Effector memory CD4-positive, alpha-beta T cell (primary cell): ENCODE measurements at regions not wholly inside any gene's neighbourhood (a gene's known extent, or its start where the extent isn't known, plus 50 kb on each side); places are given as distances from the start of the nearest gene placed in this dataset.

Experiments used
- DNase-seq, 3 donors: peaks; one replicate each; pipeline ENCODE4 v3.0.0-alpha.2; 2020
- H3K27ac ChIP-seq: 2 replicates; pipeline ENCODE4 v1.7.0; 2013; ENCODE audit warnings: mild to moderate bottlenecking, low read length, moderate library complexity; ENCODE audit not compliant: insufficient read depth, poor library complexity, severe bottlenecking
- H3K27me3 ChIP-seq: replicated peaks from 2 replicates; pipeline ENCODE4 v1.7.0; 2013; ENCODE audit warnings: mild to moderate bottlenecking, low read length; ENCODE audit not compliant: insufficient read depth, control insufficient read depth, poor library complexity, severe bottlenecking
- H3K36me3 ChIP-seq: 2 replicates; pipeline ENCODE4 v1.7.0; 2013; ENCODE audit warnings: mild to moderate bottlenecking, low read length, moderate library complexity; ENCODE audit not compliant: control insufficient read depth, insufficient read depth
- H3K4me1 ChIP-seq: 2 replicates; pipeline ENCODE4 v1.7.0; 2013; ENCODE audit warnings: low read length, mild to moderate bottlenecking; ENCODE audit not compliant: control insufficient read depth, insufficient read depth, poor library complexity, severe bottlenecking
- H3K4me3 ChIP-seq: 2 replicates; pipeline ENCODE4 v1.7.0; 2013; ENCODE audit warnings: low read length, low read depth, mild to moderate bottlenecking; ENCODE audit not compliant: insufficient read depth, poor library complexity, severe bottlenecking
- H3K9me3 ChIP-seq: 2 replicates; pipeline ENCODE4 v1.7.0; 2013; ENCODE audit warnings: mild to moderate bottlenecking, low read length, moderate library complexity; ENCODE audit not compliant: control insufficient read depth

DNA sequence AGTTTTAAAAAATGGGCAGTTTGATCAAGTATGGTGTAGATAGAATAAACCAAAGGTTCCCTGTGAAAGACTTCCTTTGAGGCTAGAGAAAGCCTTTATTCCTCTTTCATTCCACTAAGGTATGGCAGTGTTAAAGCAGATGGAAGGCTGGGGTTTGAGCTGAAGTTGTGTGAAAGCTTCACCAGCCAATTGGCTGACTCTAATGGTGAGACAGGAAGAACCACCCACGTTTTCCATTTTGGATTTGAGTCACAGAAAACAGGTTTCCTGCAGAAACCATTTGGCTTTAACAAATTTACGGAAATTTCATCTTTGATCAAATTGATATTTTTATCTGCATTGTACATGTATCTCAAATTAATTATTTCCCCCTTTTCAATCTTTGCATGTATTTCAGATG is 455.0 kb downstream of the PCNX1 start:
- Histone ChIP-seq H3K36me3 (no peaks in the 10 kb centered on the region), H3K4me3 (no peak overlapping the region), H3K27ac (no peak overlapping the region), H3K9me3 (no peaks in the 10 kb centered on the region), H3K4me1 (no peaks in the 10 kb centered on the region), H3K27me3 (no peaks in the 10 kb centered on the region)
- DNase-seq, result no peak

GRCh38 chr14:71362920-71363584 is 455.8 kb downstream of the PCNX1 start:
- Histone ChIP-seq H3K4me3 (no peak overlapping the region), H3K36me3 (no peaks in the 10 kb centered on the region), H3K9me3 (no peaks in the 10 kb centered on the region), H3K27me3 (no peaks in the 10 kb centered on the region), H3K4me1 (no peaks in the 10 kb centered on the region), H3K27ac (no peak overlapping the region)
- no peak for DNase-seq

DNA sequence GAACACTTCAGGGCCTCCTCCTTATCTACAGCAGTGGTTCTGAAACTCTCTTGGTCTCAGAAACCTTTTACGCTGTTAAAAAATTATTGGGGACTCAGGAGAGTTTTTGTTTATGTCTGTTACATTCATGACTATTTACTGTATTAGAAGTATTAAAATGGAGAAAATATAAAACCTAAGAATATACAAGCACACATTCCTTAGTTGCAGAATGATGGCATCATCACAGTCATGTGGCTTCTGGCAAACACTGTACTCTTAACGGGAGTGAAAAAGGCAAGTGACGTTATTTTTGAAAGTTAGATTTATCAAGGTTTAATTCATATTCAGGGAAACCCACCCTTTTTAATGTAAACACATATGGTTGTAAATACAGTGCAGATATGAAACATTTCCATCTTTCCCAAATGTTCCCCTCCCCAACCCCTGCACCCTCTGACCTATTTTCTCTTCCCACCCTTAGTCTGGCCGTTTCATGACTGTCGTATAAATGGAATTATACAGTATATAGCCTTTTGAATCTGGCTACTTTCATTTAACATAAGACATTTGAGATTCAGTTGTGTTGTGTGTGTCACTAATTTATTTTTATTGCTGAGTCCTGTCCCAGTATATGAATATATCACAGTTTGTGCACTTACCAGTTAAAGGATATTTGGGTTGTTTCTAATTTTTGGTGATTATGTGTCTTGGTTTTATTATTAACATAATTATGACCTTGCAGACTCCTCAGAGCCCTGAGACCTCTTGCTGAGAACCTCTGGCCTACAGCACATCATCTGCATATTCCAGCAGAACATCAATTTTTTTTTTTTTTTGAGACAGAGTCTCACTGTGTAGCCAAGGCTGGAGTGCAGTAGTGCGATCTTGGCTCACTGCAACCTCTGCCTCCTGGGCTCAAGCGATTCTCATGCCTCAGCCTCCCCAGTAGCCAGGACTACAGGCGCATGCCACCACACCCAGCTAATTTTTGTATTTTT is 457.0 kb downstream of the PCNX1 start:
- no peaks in the 10 kb centered on the region for H3K27me3 ChIP-seq
- H3K9me3 ChIP-seq, result no peaks in the 10 kb centered on the region
- no peaks in the 10 kb centered on the region for H3K4me1 ChIP-seq
- no peak for DNase-seq
- H3K4me3 ChIP-seq, result no peak overlapping the region
- H3K36me3 ChIP-seq, result no peaks in the 10 kb centered on the region
- H3K27ac ChIP-seq, result no peak overlapping the region

DNA sequence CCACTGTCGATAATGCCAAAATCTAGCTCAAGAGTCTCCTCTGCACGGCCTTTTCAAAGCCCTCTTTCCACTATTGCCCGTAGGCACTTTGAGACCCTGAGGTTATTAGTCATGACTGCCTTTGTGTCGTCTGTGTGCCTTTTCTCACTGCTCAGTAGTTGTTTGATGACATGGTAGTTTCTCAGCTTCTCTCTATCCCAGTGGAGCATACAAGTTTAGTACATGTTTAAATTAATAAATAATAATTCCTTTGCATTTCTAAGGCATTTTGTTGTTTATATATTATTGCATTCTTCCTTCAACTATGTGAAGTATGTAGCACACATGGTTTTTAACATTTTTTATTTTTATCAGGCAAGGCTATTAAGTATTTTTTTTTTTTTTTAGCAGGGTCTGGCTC is 458.1 kb downstream of the PCNX1 start:
- Histone ChIP-seq H3K36me3 (no peaks in the 10 kb centered on the region), H3K9me3 (no peaks in the 10 kb centered on the region), H3K4me3 (no peak overlapping the region), H3K4me1 (no peaks in the 10 kb centered on the region), H3K27me3 (no peaks in the 10 kb centered on the region), H3K27ac (no peak overlapping the region)
- DNase-seq, result no peak

- Histone ChIP-seq H3K27ac (no peak overlapping the region), H3K36me3 (no peaks in the 10 kb centered on the region), H3K4me1 (peaks cover 2% of the 10 kb centered on the region), H3K9me3 (no peaks in the 10 kb centered on the region), H3K4me3 (no peak overlapping the region), H3K27me3 (no peaks in the 10 kb centered on the region)
- no peak for DNase-seq
These were observed 459.6 kb downstream of the PCNX1 start for GRCh38 chr14:71366861-71367260.

- no peak for DNase-seq
- Histone ChIP-seq H3K4me1 (peaks cover 3% of the 10 kb centered on the region), H3K27ac (no peak overlapping the region), H3K9me3 (no peaks in the 10 kb centered on the region), H3K36me3 (no peaks in the 10 kb centered on the region), H3K27me3 (no peaks in the 10 kb centered on the region), H3K4me3 (no peak overlapping the region)
These were observed 464.6 kb downstream of the PCNX1 start for GRCh38 chr14:71371711-71372396.

DNA sequence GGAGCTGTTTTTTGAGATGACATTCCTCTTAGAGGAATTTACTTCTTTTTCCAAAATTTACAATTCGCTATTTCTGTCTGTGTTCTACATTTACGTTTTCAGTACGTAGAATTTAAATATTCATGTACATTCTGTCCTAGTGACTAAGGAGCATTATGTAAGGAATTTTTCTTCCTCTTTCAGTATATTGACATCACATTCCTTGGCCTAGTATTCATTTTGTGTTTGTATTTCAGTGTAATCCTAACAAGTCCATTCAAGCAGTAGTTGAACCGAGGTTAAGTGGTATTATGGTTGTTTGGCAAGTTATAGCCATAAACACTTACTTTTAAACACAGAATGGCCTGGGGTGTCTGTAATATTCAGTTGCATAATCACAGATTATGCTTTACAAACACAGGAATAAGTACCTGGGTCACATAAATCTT is 465.2 kb downstream of the PCNX1 start:
- H3K27me3 ChIP-seq, result no peaks in the 10 kb centered on the region
- H3K9me3 ChIP-seq, result no peaks in the 10 kb centered on the region
- H3K27ac ChIP-seq, result no peak overlapping the region
- H3K4me3 ChIP-seq, result no peak overlapping the region
- no peaks in the 10 kb centered on the region for H3K36me3 ChIP-seq
- peaks cover 3% of the 10 kb centered on the region for H3K4me1 ChIP-seq
- DNase-seq, result no peak

DNA sequence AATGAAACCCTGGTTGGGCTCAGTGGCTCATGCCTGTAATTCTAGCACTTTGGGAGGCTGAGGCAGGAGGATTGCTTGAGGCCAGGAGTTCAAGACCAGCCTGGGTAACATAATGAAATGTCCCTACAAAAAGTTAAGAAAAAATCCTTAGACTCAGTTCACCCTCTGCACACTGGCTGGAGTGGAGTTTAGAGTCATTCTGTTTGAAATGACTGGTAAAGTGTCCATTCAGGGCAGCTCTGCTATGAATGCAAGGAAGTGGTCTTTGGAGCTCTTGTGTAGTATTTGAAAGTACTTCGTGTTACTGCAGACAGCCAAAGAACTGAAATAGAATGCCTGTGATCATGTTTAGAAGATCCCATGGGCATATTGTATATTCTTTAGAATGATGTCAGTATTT is 466.5 kb downstream of the PCNX1 start:
- Histone ChIP-seq H3K4me1 (peaks cover 3% of the 10 kb centered on the region), H3K27me3 (no peaks in the 10 kb centered on the region), H3K27ac (no peak overlapping the region), H3K36me3 (no peaks in the 10 kb centered on the region), H3K9me3 (no peaks in the 10 kb centered on the region), H3K4me3 (no peak overlapping the region)
- no peak for DNase-seq

- Histone ChIP-seq H3K36me3 (no peaks in the 10 kb centered on the region), H3K4me3 (no peak overlapping the region), H3K4me1 (peaks cover 3% of the 10 kb centered on the region), H3K27ac (no peak overlapping the region), H3K27me3 (no peaks in the 10 kb centered on the region), H3K9me3 (no peaks in the 10 kb centered on the region)
- DNase-seq, result no peak
These were observed 467.7 kb downstream of the PCNX1 start for GRCh38 chr14:71374989-71375388.

GRCh38 chr14:71377099-71377498 is 469.8 kb downstream of the PCNX1 start:
- Histone ChIP-seq H3K27me3 (no peaks in the 10 kb centered on the region), H3K4me3 (no peak overlapping the region), H3K27ac (no peak overlapping the region), H3K36me3 (no peaks in the 10 kb centered on the region), H3K9me3 (no peaks in the 10 kb centered on the region), H3K4me1 (no peaks in the 10 kb centered on the region)
- DNase-seq, result no peak
